Prostate gland (tissue), 2 donors: ENCODE measurements at regions not wholly inside any gene's neighbourhood (a gene's known extent, or its start where the extent isn't known, plus 50 kb on each side); places are given as distances from the start of the nearest gene placed in this dataset.

Experiments
- POLR2A ChIP-seq: fragments of 450-650 bp; IDR thresholded peaks from one replicate; pipeline ENCODE4 v1.6.1; 2016; ENCODE audit warnings: antibody characterized with exemption, mild to moderate bottlenecking
- TF ChIP-seq, protein P1 (sequence below), 4 experiments: fragments of 200-600 bp in 2 of 4; fragments of 450-650 bp in 2 of 4; sonication (generic) in 2 of 4; IDR thresholded peaks; 1 replicate in 3 of 4; 2 replicates in 1 of 4; pipeline ENCODE4 v1.5.1; 2016 to 2019; ENCODE audit warnings: antibody characterized with exemption in 4 of 4, mild to moderate bottlenecking in 2 of 4, moderate library complexity in 2 of 4

GRCh38 chr4:189278597-189279165 lies 662.0 kb upstream of the FRG1 start:
- TF ChIP-seq, protein P1, sequence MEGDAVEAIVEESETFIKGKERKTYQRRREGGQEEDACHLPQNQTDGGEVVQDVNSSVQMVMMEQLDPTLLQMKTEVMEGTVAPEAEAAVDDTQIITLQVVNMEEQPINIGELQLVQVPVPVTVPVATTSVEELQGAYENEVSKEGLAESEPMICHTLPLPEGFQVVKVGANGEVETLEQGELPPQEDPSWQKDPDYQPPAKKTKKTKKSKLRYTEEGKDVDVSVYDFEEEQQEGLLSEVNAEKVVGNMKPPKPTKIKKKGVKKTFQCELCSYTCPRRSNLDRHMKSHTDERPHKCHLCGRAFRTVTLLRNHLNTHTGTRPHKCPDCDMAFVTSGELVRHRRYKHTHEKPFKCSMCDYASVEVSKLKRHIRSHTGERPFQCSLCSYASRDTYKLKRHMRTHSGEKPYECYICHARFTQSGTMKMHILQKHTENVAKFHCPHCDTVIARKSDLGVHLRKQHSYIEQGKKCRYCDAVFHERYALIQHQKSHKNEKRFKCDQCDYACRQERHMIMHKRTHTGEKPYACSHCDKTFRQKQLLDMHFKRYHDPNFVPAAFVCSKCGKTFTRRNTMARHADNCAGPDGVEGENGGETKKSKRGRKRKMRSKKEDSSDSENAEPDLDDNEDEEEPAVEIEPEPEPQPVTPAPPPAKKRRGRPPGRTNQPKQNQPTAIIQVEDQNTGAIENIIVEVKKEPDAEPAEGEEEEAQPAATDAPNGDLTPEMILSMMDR (IDR thresholded peaks at IDR 0.05), result no peak
- TF ChIP-seq POLR2A, result no peak
